MM.1S (cell line): ENCODE measurements at regions not wholly inside any gene's neighbourhood (a gene's known extent, or its start where the extent isn't known, plus 50 kb on each side); places are given as distances from the start of the nearest gene placed in this dataset.

Experiments used
- DNase-seq: peaks from one replicate; pipeline ENCODE4 v3.0.0-alpha.2; 2015
- H2AFZ ChIP-seq: fragments of 300-600 bp; sonication (generic); 2 replicates; pipeline ENCODE4 v1.6.0; 2016; ENCODE audit warnings: antibody characterized with exemption, low read length
- H3F3A ChIP-seq: fragments of 300-600 bp; sonication (generic); 2 replicates; pipeline ENCODE4 v1.6.1; 2016; ENCODE audit warnings: mild to moderate bottlenecking, antibody characterized with exemption, low read length, moderate library complexity, mixed read lengths; ENCODE audit not compliant: insufficient read depth
- H3K27ac ChIP-seq: fragments of 300-600 bp; sonication (generic); 2 replicates; pipeline ENCODE4 v1.5.1; 2016; ENCODE audit warnings: mild to moderate bottlenecking, low read length
- H3K27me3 ChIP-seq: fragments of 300-600 bp; sonication (generic); replicated peaks from 2 replicates; pipeline ENCODE4 v1.6.0; 2016; ENCODE audit warnings: low read length; ENCODE audit not compliant: insufficient read depth
- H3K36me3 ChIP-seq: fragments of 300-600 bp; sonication (generic); replicated peaks from 2 replicates; pipeline ENCODE4 v1.6.1; 2016; ENCODE audit warnings: mild to moderate bottlenecking, low read length, mixed read lengths; ENCODE audit not compliant: insufficient read depth
- H3K4me1 ChIP-seq: fragments of 300-600 bp; sonication (generic); 2 replicates; pipeline ENCODE4 v1.6.1; 2016; ENCODE audit warnings: low read length, mixed read lengths
- H3K4me2 ChIP-seq: fragments of 300-600 bp; sonication (generic); 2 replicates; pipeline ENCODE4 v1.6.0; 2016; ENCODE audit warnings: low read depth, low read length
- H3K4me3 ChIP-seq: fragments of 300-600 bp; sonication (generic); 2 replicates; pipeline ENCODE4 v1.5.1; 2016; ENCODE audit warnings: low read length, mixed read lengths
- H3K79me2 ChIP-seq: fragments of 300-600 bp; sonication (generic); 2 replicates; pipeline ENCODE4 v1.6.1; 2016; ENCODE audit warnings: mixed run types, low read length, mixed read lengths
- H3K9ac ChIP-seq: fragments of 300-600 bp; sonication (generic); 2 replicates; pipeline ENCODE4 v1.6.1; 2016; ENCODE audit warnings: low read length, mixed read lengths
- H3K9me2 ChIP-seq: fragments of 300-600 bp; sonication (generic); replicated peaks from 2 replicates; pipeline ENCODE4 v1.6.1; 2016; ENCODE audit warnings: mild to moderate bottlenecking, low read length, mixed read lengths; ENCODE audit not compliant: insufficient read depth
- H3K9me3 ChIP-seq: fragments of 300-600 bp; sonication (generic); replicated peaks from 2 replicates; pipeline ENCODE4 v1.6.1; 2016; ENCODE audit warnings: mild to moderate bottlenecking, low read length, mixed read lengths; ENCODE audit not compliant: insufficient read depth
- H4K20me1 ChIP-seq: fragments of 300-600 bp; sonication (generic); 2 replicates; pipeline ENCODE4 v1.6.1; 2016; ENCODE audit warnings: mild to moderate bottlenecking, low read length, moderate library complexity, mixed read lengths; ENCODE audit not compliant: insufficient read depth
- CTCF ChIP-seq: fragments of 300-600 bp; sonication (generic); IDR thresholded peaks from 2 replicates; pipeline ENCODE4 v1.5.1; 2016; ENCODE audit warnings: antibody characterized with exemption, low read length, mixed read lengths
- EZH2 ChIP-seq: fragments of 300-600 bp; sonication (generic); optimal IDR thresholded peaks from 2 replicates; pipeline ENCODE3; 2017; ENCODE audit warnings: low read depth, mild to moderate bottlenecking, antibody characterized with exemption, low read length, mixed read lengths
- EZH2phosphoT487 ChIP-seq: fragments of 300-600 bp; sonication (generic); IDR thresholded peaks from 2 replicates; pipeline ENCODE4 v1.6.1; 2018; ENCODE audit warnings: antibody characterized with exemption, low read length

- no peak for DNase-seq
- Histone ChIP-seq H3K9me2 (no peaks in the 10 kb centered on the region), H3F3A (no peaks in the 10 kb centered on the region), H3K9ac (no peak overlapping the region), H3K4me1 (no peaks in the 10 kb centered on the region), H3K4me3 (no peak overlapping the region), H2AFZ (no peak overlapping the region), H3K9me3 (no peaks in the 10 kb centered on the region), H3K27me3 (no peaks in the 10 kb centered on the region), H3K36me3 (no peaks in the 10 kb centered on the region), H3K79me2 (no peaks in the 10 kb centered on the region), H3K27ac (no peak overlapping the region), H4K20me1 (no peaks in the 10 kb centered on the region), H3K4me2 (no peak overlapping the region)
- no peak for TF ChIP-seq CTCF
- TF ChIP-seq EZH2 = no peak
- TF ChIP-seq EZH2phosphoT487 = no peak
Measured at GRCh38 chr2:205929246-205929942, 156.6 kb downstream of the INO80D start.

GRCh38 chr2:205925373-205926337 is 160.3 kb downstream of the INO80D start:
- Histone ChIP-seq H3K9me2 (no peaks in the 10 kb centered on the region), H3K4me2 (peak overlapping the region; percentile 70), H3K79me2 (no peaks in the 10 kb centered on the region), H2AFZ (peak overlapping the region; percentile 49), H3F3A (no peaks in the 10 kb centered on the region), H3K27me3 (no peaks in the 10 kb centered on the region), H3K4me1 (no peaks in the 10 kb centered on the region), H3K27ac (no peak overlapping the region), H3K9ac (no peak overlapping the region), H3K9me3 (no peaks in the 10 kb centered on the region), H3K36me3 (no peaks in the 10 kb centered on the region), H4K20me1 (no peaks in the 10 kb centered on the region), H3K4me3 (peak overlapping the region; percentile 23; the same call in 1 of the 2 replicates)
- no peak for TF ChIP-seq EZH2
- no peak for TF ChIP-seq EZH2phosphoT487
- peak; percentile 94 for TF ChIP-seq CTCF
- DNase-seq = peak; percentile 62

- no peak for TF ChIP-seq CTCF
- no peak for TF ChIP-seq EZH2
- TF ChIP-seq EZH2phosphoT487 = no peak
- Histone ChIP-seq H3K9ac (no peak overlapping the region), H3K4me1 (no peaks in the 10 kb centered on the region), H4K20me1 (no peaks in the 10 kb centered on the region), H3K36me3 (no peaks in the 10 kb centered on the region), H3K4me3 (no peak overlapping the region), H2AFZ (no peak overlapping the region), H3K27ac (no peak overlapping the region), H3K4me2 (no peak overlapping the region), H3K27me3 (no peaks in the 10 kb centered on the region), H3F3A (no peaks in the 10 kb centered on the region), H3K9me2 (no peaks in the 10 kb centered on the region), H3K79me2 (no peaks in the 10 kb centered on the region), H3K9me3 (no peaks in the 10 kb centered on the region)
- no peak for DNase-seq
Measured at GRCh38 chr2:205924676-205925075, 161.3 kb downstream of the INO80D start.
